ENCODE measurements at regions not wholly inside any gene's neighbourhood (a gene's known extent, or its start where the extent isn't known, plus 50 kb on each side); places are given as distances from the start of the nearest gene placed in this dataset.
A peak's percentile ranks its signal among the peaks of the same experiment; 100 is the strongest.
"Not testable (repeated sequence)": the region's sequence is repeated elsewhere in the genome, so short reads cannot be mapped to it uniquely, and the experiment has no call there.

DNA sequence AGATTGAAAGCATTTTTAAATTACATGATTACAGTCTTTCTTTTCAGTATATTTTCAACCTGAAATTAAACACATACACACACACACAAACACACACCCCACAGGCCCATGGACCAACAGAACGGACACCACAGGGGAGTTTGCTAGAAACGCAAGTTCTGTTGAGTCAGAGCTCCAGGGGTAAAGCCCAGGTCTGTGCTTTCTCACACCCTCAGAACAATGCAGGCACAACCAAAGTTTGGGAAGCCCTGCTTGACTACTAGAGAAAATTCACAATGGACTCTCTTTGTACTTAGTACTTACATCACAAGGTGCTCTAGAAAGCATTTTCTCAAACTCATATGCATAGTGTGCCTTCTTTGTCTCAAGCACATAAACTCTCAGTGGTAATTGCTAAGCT, 704.0 kb upstream of the IGFBP3 start:
- DNase-seq (ENCODE audit: low read depth) = no peak

DNA sequence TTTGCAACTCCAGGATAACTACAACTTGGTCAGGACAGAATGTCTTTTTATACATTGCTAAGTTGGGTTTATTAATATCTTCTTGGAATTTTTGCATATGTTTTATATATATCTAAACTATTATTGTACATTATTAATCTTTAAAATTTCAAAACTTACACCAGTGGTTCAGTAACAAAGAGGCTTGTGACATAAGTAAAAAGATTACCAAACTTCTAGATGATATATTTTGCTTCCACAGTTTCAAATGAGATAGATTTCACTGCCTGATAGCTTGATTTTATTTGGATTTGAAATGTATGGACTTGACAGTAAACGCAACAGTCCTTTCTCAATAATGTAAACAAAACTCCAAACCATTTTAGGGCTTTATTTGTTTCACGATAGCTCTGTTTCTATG, 701.2 kb upstream of the IGFBP3 start:
- DNase-seq (ENCODE audit: low read depth) = no peak

DNA sequence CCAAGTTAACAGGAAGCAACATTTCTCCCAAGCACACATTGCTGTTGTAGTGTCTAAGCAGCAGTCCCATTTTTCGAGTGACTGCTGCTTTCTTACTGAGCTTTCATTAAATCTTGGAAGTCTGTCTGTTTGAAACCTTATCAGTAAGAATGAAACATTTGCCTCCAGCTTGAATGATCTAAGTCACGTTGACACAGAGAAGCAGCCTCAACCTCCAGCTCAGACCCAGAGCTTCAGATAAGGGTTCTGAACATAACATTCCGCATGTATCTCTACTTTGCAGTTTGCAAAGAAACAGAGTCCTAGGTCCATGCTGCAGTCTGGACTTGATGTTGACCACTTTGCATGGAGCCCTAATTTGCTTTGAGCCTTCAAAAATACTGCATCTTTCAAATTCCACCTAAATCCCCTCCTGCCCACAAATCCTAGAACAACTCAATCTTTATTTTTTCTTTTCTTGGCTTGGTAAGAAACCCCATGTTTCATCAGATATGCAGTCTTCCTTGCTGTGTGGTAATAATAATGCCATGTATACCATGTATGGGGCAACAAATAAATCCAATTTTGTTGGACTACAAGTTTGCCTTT, 698.7 kb upstream of the IGFBP3 start:
- DNase-seq (ENCODE audit: low read depth) = no peak

DNA sequence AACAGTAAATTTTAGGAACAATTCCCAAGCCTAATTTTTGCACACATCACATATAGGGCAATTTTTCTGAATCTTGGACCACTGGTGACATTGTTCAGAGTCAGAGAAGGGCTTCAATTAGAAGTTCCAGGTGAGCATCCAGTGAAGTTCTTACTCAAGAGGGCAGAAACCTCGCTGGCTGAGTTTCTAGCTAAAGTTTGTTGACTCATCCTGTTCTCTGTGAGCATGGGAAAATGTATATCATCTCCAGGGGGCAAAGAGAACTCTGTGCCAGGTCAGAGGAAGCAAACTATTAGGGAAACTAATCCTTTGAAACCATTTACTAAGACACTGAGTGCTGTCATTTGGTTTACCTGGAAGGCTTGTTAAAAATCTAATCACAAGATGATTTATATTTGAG, 695.6 kb upstream of the IGFBP3 start:
- DNase-seq (ENCODE audit: low read depth) = no peak

DNA sequence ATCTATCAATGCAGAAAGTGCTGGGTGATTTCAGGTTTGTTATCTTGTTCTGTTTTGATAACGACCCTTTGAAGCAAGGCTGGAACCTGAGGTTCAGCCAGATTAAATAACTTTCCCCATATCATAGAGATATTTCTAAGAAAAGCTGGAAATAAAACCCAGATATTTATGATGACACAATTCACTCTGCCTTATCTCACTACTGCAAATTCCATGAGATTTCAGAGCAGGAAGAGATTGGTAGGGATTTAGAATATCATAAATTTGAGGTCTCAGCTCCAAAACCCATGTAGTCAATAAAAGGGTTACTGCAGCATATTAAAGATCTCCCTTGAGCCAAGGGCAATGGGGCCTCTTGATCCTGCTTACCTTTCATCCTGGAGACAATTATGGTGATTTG, 692.5 kb upstream of the IGFBP3 start:
- no peak for DNase-seq (ENCODE audit: low read depth)

DNA sequence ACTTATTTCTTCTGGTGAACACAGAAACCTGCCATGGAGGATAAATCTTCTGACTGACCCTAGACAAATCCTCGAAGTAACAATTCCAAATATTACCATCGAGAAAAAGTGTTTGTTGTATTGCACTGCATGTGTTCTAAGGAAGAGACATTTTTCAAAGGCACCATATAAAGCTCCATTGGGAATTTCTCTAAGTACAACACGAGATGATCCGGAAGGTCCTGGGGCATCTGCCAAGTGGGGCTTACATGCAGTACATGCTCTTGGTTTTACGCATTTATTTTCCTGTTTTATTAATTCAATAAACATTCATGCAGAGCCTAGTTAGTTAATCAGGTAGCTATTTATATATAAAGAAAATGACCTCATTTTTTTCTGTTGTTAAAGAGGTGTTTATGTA, 692.0 kb upstream of the IGFBP3 start:
- no peak for DNase-seq (ENCODE audit: low read depth)

DNA sequence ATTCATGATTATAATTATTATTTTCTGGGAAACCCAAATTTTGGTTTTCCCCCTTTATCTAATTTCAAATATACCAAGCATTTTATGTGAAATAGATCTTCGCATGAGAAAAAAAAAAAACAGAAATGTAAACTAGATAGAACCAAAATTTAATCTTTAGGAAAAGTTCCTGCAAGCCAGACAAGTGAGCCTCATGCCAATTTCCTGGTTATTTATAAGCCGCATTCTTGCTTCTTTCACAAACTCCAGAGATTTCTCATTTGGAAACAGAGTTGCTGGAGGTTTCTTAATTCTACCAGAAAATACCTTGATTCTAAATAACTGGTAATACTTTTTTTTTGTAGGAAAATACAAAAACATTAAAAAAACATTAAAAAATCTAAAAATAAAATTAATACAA, 690.4 kb upstream of the IGFBP3 start:
- DNase-seq (ENCODE audit: low read depth) = no peak

DNA sequence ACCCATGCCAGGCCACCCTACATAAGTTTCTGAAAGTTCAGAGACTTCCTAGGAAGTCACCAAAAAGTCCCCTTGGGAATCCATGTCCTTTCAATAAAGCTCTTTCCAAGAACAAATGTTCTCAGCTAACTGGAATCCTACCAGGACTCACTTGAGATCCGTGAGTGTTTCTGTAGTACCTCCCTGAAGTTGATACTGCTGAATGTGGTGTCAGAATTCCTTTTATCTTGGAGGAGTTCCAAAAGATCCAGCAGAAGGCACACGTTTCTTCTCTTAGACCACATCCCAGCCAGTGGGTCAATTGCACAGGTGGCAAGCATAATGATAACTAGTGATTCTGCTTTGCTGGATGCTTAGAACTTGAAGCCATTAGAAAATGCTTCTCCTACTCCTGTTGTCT, 689.7 kb upstream of the IGFBP3 start:
- no peak for DNase-seq (ENCODE audit: low read depth)

DNA sequence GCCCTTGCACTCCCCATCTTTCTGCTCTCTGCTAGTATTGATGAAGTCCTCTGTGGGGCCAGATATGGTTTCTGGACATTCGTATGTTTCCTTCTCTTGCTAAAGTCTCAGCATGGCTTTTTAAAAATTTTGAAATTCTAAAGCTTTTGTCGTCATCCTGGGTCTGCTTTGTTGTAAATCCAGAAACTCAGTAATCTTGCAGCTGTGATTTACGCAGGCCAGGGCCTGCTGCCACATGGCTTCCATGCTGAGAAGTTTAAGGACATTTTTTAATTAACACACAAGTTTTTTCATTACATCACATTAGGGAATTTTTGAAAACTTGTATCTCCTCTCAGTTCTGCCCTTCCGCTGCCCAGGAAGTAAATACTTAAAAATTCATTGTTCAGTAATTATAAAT, 686.1 kb upstream of the IGFBP3 start:
- DNase-seq (ENCODE audit: low read depth) = no peak

DNA sequence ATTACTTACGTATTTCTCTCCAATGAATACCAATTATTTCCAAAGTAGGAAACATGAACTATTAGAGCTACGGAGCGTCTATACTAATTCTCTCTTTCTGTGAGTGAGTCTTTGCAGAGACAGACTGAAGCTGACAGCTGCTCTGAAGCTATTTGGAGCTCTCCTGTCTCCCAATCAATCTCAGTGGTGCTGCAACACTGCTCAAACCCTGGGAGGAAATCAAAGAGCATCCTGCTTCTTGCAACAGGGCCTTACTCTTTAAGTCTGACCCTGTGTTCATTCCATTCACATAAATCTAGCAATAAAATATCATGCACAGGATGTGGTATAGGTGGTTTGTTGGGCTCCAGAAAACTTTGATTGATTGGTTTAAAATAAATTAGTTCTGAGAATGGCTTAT, 685.7 kb upstream of the IGFBP3 start:
- DNase-seq (ENCODE audit: low read depth) = no peak

DNA sequence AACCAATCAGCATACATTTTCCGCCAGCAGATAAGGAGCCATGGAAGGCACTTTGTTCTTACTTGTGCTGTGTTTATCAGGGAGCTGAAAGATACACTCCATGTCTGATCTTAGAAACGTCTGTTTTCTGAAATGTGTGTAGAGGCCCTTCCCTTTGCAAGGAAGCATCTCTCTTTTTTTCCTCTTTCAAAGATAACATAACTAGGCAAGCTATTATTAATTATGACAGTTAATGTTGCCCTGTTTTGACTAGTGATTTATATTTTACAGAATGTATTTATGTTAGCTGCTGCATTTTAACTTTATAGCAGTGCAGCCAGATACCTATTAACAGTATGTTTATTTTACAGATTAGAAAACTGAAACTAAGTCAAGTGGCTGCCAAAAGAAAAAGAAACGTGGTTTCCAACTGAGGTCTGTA, 683.2 kb upstream of the IGFBP3 start:
- no peak for DNase-seq (ENCODE audit: low read depth)

DNA sequence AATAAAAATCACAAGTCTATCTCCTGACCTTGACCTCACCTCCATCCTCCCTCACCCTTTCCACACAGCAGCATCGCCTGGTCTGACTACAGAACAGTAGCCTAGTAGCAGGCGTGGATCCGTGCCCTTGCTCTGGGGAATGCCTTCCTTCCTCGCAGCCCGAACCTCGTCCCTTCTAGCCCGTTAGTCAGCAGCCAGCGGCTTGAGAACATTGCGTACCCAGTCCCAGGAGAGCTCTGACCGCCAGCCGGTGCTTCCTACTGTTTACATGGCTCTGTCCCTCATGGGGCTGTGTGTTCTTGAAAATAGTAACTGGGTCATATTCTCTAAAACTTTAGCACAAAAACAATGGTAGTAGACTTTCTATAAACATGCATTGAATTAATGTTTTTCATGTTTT, 682.7 kb upstream of the IGFBP3 start:
- DNase-seq (ENCODE audit: low read depth) = peak; percentile 51

DNA sequence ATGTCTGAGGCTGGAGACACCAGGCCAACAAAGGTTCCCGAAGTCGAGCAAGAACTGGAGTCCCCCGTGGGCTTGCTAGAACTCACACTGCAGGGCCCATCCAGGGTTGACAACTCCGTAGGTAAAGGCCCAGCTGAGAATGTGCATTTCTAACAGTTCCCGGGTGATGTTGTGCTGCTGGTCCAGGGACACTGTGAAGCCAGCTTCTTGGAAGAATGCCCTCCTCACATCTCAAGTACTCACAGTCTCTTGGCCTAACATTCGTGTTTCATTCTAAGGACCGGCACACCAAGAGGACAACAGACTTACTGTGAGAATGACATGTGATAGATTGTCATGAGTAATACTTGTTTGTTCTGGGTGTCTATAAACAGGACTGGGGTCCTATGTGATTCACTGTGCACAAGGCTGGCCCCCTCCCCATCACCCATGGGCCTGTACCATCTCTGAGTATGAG, 682.3 kb upstream of the IGFBP3 start:
- no peak for DNase-seq (ENCODE audit: low read depth)

DNA sequence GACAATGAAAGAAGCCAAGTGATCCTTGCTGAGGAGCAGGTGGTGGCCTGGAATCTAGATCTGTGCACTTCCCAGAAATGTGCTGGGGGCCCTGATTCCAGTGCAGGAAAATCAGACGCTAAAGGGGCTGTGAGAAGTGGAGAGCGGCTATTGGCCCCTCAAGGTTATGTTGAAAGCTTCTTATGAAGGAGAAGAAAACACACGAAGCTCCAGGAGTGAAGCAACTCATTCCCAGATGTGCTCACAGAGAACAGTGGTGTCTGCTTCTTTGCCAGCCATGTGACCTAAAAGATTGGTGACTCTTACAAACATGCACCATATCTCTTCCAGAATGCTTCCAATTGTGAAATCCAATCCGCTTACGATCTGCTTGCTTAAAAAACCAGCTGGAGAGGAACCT, 679.3 kb upstream of the IGFBP3 start:
- DNase-seq (ENCODE audit: low read depth) = peak; percentile 29

DNA sequence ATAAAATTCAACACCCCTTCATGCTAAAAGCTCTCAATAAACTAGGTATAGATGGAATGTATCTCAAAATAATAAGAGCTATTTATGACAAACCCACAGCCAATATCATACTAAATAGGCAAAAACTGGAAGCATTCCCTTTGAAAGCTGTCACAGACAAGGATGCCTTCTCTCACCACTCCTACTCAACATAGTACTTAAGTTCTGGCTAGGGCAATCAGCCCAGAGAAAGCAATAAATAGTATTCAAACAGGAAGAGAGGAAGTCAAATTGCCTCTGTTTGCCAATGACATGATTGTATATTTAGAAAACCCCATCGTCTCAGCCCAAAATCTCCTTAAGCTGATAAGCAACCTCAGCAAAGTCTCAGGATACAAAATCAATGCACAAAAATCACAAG, 673.8 kb upstream of the IGFBP3 start:
- DNase-seq (ENCODE audit: low read depth) = not testable (repeated sequence)

DNA sequence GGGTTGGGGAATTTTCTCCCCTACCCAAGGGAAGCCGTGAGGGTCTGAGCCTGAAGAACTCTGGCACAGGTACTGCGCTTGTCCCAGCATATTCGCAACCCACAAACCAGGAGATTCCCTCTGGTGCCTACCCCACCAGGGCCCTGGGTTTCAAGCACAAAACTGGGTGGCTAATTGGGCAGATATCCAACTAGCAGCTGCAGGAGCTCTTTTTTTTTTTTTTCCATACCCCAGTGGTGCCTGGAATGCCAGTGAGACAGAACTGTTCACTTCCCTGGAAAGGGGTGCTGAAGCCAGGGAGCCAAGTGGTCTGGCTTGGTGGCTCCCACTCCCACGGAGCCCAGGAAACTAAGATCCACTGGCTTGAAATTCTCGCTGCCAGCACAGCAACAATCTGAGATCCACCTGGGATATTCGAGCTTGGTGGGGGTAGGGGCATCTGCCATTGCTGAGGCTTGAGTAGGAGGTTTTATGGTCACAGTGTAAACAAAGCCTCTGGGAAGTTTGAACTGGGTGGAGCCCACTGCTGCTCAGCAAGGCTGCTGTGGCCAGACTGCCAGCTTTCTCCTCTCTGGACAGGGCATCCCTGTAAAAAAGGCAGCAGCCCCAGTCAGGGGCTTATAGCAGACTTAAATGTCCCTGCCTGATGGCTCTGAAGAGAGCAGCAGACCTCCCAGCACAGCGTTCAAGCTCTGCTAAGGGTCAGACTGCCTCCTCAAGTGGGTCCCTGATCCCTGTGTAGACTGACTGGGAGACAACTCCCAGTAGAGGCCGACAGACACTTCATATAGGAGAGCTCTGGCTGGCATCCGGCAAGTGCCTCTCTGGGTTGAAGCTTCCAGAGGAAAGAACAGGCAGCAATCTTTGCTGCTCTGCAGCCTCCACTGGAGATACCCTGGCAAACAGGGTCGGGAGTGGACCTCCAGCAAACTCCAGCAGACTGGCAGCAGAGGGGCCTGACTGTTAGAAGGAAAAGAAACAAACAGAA, 670.1 kb upstream of the IGFBP3 start:
- DNase-seq (ENCODE audit: low read depth) = not testable (repeated sequence)

DNA sequence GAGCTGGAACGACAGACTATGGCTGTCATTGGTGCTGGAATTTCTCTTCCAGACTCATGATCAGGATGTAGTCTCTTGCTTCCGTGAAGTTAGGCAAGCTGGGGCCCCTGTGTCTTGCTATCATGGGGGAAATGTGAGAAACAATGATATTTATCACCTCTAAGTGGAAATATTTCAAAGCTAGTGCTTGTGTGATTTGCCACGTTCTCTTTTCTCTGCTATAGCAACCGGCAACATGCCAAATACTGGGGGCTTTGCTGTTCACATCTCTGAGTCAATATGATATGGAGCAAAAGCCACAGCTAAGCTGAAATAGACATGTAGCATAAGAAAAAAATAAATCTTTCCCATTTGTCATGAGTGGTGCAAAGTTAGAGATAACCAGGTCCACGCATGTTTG, 668.2 kb upstream of the IGFBP3 start:
- no peak for DNase-seq (ENCODE audit: low read depth)

DNA sequence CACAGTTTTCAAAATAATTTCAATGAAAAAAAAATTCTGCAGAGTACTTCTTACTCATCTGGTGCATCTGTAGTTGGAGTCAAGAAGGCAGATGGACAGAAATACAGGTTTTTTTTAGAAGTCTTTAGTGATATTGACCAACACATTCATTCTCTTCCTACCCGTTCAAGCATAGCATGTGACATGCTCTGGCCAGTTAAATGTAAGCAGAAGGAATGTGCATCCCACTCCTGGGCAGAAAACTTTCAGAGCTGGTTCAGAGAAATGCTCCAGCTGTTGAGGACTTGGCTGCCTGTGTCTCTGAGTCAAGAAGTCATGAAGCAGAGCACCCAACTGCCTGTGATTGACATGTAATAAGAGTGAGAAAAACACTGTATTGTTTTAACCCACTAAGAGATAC, 665.3 kb upstream of the IGFBP3 start:
- DNase-seq (ENCODE audit: low read depth) = no peak

DNA sequence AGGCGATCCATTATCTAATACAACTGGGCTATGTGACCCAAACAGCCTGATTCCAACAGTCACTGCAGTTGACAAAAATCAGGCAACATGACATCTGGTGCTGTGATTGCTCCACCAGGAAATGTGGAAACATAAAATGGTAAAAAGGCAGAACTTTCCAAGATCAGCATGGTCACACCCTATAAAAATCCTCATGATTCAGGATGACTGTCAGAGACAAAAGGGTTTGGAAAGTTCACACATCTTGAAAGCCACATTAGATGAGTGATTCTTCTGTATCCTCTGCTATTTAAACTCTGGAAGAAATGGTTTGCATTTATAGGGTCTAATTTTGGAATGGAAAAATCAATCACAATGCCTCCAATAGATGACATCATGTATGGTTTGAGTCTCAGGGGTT, 662.6 kb upstream of the IGFBP3 start:
- no peak for DNase-seq (ENCODE audit: low read depth)

DNA sequence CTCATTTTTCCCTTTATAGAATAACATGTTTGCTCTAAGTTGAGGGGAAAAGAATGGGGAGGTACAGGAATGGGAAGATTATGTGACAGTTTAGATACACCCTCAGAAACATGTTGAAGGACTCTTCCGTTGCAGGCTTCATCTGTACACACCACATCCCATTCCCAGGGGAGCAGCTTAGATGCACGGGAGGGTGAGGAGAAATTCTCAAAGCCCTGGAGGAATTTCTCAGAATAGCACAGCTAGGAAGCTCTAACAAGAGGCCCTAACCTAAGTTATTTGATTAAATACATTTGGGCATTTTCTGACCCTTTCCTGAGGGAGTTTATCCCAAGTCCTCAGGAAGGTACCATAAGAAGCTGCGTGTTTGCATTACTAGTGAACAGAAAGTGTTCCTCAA, 660.2 kb upstream of the IGFBP3 start:
- DNase-seq (ENCODE audit: low read depth) = no peak

DNA sequence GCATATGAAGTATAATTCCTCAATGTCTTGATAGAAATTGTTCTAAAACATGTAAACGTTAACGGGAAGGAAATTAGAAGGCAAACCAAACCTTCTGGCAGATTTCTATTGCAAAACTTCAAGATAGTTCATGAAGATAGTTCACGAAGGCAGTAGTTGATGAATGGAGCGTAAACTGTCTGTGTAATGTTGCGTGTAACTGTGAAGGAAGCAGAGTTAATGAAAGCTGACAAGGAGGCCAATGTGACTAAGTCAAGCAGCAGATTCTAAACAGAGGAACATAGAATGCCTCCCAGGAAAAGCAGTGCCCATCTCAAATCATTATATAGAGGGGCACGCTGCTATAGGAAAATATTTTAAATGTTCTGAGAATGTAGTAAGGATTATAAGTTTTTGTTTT, 659.7 kb upstream of the IGFBP3 start:
- DNase-seq (ENCODE audit: low read depth) = no peak

DNA sequence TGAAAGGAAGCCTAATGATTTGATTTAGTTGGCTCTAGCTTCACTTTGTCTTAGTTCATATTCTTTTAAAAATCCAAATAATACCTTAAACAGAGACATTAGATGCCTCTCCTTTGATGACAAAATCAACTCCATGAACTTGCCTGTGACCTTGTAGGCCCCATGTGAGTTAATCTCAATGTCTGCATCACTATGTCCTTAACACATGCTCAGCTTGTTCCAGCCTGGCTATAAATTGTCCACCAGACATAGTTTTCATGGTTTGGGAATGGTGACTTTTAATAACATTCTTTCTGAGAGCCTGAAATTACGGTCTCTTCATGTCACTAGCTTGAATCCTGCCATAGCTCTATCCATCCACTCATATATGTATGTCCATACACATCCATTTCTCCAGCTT, 656.3 kb upstream of the IGFBP3 start:
- no peak for DNase-seq (ENCODE audit: low read depth)

DNA sequence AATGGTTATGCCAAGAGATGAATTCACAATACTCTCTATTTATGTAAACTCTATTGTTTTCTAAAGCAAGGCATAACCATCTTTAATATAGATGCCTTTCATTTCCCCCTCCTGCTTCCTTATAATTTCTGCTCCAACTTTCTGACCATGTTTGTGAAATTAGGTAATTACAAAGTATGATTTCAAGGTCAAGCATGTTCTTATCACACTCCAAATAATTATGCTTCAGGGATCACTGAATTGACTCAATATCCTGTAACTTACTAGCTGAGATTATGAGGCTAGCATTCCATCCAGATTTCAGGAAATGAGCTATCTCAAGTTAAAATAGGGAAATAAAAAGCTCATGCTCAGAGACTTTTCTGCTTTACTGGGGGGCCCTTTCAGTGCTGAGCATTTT, 655.9 kb upstream of the IGFBP3 start:
- no peak for DNase-seq (ENCODE audit: low read depth)

DNA sequence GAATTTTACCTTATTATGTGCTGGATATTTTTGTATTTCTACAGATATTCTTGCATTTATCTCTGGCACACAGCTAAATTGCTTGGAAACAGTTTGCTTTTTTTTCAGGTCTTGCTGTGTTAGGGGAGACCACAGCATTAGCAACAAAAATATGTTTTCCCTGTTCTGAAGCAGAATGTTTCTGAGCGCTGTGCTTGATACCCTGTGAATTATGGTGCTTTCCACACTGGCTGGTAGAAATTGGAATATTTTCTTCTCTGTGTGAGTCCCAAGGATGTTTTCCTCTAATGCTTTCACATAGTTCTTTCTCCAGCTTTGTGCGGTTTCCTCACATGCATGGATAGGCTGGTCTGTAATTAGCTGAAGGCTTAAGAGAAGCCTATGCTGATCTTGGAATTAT, 651.6 kb upstream of the IGFBP3 start:
- no peak for DNase-seq (ENCODE audit: low read depth)

Data from fibroblast of the conjunctiva (primary cell).